SU-DHL-6 (cell line): ENCODE measurements at regions not wholly inside any gene's neighbourhood (a gene's known extent, or its start where the extent isn't known, plus 50 kb on each side); places are given as distances from the start of the nearest gene placed in this dataset.

ENCODE experiments used
- EZH2phosphoT487 ChIP-seq: fragments of 200-600 bp; sonication (generic), shearing (Covaris generic); conservative IDR thresholded peaks from 2 replicates; pipeline ENCODE4 v1.6.1; 2018; ENCODE audit warnings: mild to moderate bottlenecking, antibody characterized with exemption, low read length, moderate library complexity, mixed read lengths
- TF ChIP-seq, protein P1 (sequence below): fragments of 200-600 bp; sonication (generic); IDR thresholded peaks from one replicate; pipeline ENCODE4 v1.5.1; 2017; ENCODE audit warnings: antibody characterized with exemption, mild to moderate bottlenecking, low read length, moderate library complexity; ENCODE audit not compliant: insufficient read depth, poor library complexity, severe bottlenecking

- TF ChIP-seq, protein P1, sequence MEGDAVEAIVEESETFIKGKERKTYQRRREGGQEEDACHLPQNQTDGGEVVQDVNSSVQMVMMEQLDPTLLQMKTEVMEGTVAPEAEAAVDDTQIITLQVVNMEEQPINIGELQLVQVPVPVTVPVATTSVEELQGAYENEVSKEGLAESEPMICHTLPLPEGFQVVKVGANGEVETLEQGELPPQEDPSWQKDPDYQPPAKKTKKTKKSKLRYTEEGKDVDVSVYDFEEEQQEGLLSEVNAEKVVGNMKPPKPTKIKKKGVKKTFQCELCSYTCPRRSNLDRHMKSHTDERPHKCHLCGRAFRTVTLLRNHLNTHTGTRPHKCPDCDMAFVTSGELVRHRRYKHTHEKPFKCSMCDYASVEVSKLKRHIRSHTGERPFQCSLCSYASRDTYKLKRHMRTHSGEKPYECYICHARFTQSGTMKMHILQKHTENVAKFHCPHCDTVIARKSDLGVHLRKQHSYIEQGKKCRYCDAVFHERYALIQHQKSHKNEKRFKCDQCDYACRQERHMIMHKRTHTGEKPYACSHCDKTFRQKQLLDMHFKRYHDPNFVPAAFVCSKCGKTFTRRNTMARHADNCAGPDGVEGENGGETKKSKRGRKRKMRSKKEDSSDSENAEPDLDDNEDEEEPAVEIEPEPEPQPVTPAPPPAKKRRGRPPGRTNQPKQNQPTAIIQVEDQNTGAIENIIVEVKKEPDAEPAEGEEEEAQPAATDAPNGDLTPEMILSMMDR, result no peak
- TF ChIP-seq EZH2phosphoT487, result no peak
These were observed 69.4 kb downstream of the TOMM20 start for GRCh38 chr1:235059221-235059620.
